ENCODE measurements at regions not wholly inside any gene's neighbourhood (a gene's known extent, or its start where the extent isn't known, plus 50 kb on each side); places are given as distances from the start of the nearest gene placed in this dataset.

DNA sequence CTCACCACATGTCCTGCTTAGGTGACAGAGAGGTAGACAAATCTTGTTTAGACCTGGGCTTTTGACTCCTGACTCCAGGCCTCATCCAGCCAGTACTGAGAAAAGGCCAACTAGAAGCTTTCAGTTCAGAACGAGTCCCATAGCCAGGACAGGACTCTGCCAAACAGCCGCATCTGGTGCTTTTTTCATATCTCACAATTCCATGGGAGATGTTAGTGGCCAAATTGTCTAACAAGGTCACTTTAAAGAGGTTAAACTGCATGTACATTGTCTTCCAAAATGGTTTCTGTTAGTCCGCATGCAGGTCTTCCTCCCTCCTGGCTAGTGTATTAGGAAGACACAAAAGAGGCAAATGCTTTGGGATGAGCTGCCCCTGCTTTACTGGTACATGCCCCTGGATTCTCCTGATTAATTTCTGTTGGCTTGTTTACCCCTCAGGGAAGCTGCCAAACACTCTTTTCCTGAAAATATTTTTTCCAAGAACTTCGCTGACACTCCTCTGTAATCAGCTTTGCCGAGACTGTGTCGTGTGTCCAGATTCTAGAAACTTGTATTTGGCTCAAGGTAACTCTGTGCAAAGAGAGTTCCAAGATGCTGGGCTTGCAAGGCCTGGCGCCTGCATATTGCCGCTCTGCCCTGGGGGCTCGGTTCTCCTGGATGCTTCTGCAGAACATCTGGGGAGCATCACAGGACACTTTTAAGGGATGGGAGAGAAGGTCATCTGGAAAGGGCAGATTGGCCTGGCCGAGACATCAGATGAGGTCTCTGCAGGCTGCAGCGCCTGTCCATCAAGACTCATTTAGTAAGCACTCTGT lies 209.2 kb upstream of the APCDD1 start:
- TF ChIP-seq, protein P1, sequence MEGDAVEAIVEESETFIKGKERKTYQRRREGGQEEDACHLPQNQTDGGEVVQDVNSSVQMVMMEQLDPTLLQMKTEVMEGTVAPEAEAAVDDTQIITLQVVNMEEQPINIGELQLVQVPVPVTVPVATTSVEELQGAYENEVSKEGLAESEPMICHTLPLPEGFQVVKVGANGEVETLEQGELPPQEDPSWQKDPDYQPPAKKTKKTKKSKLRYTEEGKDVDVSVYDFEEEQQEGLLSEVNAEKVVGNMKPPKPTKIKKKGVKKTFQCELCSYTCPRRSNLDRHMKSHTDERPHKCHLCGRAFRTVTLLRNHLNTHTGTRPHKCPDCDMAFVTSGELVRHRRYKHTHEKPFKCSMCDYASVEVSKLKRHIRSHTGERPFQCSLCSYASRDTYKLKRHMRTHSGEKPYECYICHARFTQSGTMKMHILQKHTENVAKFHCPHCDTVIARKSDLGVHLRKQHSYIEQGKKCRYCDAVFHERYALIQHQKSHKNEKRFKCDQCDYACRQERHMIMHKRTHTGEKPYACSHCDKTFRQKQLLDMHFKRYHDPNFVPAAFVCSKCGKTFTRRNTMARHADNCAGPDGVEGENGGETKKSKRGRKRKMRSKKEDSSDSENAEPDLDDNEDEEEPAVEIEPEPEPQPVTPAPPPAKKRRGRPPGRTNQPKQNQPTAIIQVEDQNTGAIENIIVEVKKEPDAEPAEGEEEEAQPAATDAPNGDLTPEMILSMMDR (IDR thresholded peaks at IDR 0.05), result no peak
- TF ChIP-seq POLR2A (IDR thresholded peaks at IDR 0.05), result no peak
